GM20000 (cell line): ENCODE measurements at regions not wholly inside any gene's neighbourhood (a gene's known extent, or its start where the extent isn't known, plus 50 kb on each side); places are given as distances from the start of the nearest gene placed in this dataset.

Experiments
- DNase-seq: peaks from one replicate; pipeline ENCODE4 v3.0.0; 2012; ENCODE audit warnings: low spot score
- CTCF ChIP-seq: IDR thresholded peaks from 2 replicates; pipeline ENCODE4 v1.5.1; 2012; ENCODE audit warnings: mild to moderate bottlenecking, control low read depth; ENCODE audit errors: extremely low read depth, missing control alignments

GRCh38 chr3:135865085-135865484, 100.4 kb upstream of the PPP2R3A start:
- no peak for DNase-seq
- TF ChIP-seq CTCF, result no peak

- DNase-seq, result no peak
- TF ChIP-seq CTCF, result no peak
Observed at GRCh38 chr3:135865553-135865952, 100.0 kb upstream of the PPP2R3A start.

DNA sequence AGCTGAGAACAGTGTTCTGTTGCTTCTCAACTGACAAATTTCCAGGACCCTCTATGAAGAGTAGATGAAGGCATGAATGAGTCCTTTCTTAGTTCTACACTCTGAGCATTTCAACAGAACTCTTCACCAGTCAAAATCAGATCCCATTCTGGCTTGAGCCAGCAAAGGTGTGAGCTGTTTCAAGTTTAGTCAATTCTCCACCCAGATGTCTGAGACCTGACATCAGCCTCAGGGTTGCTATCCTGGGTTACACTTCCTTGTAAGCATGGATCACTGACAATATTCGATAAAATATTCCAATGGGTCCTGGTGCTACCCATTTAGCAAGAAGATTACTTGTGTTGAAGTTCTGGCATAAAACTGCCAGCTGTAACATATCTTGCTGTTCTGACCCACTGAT, 97.6 kb upstream of the PPP2R3A start:
- DNase-seq, result no peak
- TF ChIP-seq CTCF, result no peak

DNA sequence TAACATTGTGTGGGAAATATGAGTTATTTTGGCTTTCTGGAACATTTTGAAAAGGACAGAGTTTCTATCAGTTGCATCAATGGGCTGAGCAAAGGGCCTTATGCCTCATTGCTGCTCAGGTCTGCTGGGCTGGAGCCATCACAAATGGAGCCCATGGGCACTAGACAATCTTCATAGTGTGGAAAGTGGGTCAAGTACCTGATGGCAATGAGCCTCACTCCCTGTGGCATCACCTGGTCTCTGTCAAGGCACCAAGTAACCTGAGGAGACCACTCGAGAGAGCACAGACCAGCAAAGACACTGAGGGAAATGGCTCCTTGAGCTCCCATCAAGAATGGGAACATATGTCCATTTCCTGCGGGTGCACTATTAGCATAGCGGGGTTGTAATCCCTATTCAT, 96.7 kb upstream of the PPP2R3A start:
- TF ChIP-seq CTCF, result no peak
- no peak for DNase-seq

GRCh38 chr3:135869439-135870105, 96.0 kb upstream of the PPP2R3A start:
- no peak for DNase-seq
- TF ChIP-seq CTCF, result no peak

DNA sequence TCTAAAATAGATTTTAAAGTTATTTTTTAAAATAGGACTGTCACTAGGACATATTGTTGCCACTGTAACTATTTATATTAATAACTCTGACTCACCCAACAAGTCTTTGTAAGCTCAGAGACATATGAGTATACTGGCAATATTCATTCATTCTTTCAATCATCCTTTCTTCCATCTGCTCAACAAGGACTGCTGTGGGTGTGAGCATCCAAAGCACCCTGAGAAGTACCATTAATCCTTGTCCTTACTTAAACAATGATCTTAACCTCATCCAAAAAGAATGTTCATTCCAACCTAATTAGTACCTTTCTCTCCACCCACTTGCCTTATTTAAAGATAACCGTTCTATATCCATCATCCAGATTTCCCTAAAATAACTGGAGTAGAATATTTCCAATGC, 94.2 kb upstream of the PPP2R3A start:
- DNase-seq, result no peak
- TF ChIP-seq CTCF, result no peak

DNA sequence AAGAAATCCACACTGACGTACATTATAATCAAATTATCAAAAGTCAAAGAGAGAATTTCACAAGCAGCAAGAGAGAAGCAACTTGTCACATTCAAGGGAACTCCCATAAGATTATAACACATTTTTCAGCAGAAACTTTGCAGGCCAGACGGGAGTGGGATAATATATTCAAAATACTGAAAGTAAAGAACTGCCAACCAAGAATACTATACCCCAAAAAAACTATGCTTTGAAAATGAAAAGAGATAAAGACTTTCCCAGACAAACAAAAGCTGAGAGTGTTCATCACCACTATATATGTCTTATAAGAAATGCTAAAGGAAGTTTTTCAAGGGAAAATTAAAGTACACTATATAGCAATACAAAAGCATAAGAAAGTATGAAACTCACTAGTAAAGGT, 91.5 kb upstream of the PPP2R3A start:
- DNase-seq, result no peak
- TF ChIP-seq CTCF, result no peak
